ENCODE measurements at regions not wholly inside any gene's neighbourhood (a gene's known extent, or its start where the extent isn't known, plus 50 kb on each side); places are given as distances from the start of the nearest gene placed in this dataset.

- TF ChIP-seq EP300 (IDR thresholded peaks at IDR 0.05), result no peak
- no peak for TF ChIP-seq CTCF (IDR thresholded peaks at IDR 0.05)
Measured at GRCh38 chr14:71694591-71695530, 237.4 kb upstream of the RGS6 start.

Measured in esophagus muscularis mucosa (tissue), 3 donors.